ENCODE measurements at regions not wholly inside any gene's neighbourhood (a gene's known extent, or its start where the extent isn't known, plus 50 kb on each side); places are given as distances from the start of the nearest gene placed in this dataset.

GRCh38 chr5:88000877-88001276 is 267.8 kb downstream of the TMEM161B start:
- TF ChIP-seq SIN3A (IDR thresholded peaks at IDR 0.05; ENCODE audit: low read depth, low read length) = no peak
- TF ChIP-seq SMC3 (IDR thresholded peaks at IDR 0.05; ENCODE audit: borderline replicate concordance, low read length) = no peak
- TF ChIP-seq CTCF (IDR thresholded peaks at IDR 0.05 in 2 of 3, conservative IDR thresholded peaks at IDR 0.05 in 1 of 3; ENCODE audit: control insufficient read depth in 2 of 3, extremely low read depth in 1 of 3, insufficient read depth in 1 of 3, low read depth in 3 of 3, low read length in 3 of 3) = no peak
- no peak for TF ChIP-seq GABPA (IDR thresholded peaks at IDR 0.05; ENCODE audit: low read depth)
- no peak for TF ChIP-seq LARP7 (IDR thresholded peaks at IDR 0.05)
- no peak for TF ChIP-seq ELK1 (IDR thresholded peaks at IDR 0.05; ENCODE audit: low read depth, low read length)
- TF ChIP-seq SREBF1 (IDR thresholded peaks at IDR 0.05; ENCODE audit: low read length) = no peak
- no peak for TF ChIP-seq POLR2AphosphoS5 (IDR thresholded peaks at IDR 0.05; ENCODE audit: low read length)
- no peak for TF ChIP-seq HCFC1 (IDR thresholded peaks at IDR 0.05; ENCODE audit: low read length)
- no peak for TF ChIP-seq ATF7 (IDR thresholded peaks at IDR 0.05; ENCODE audit: low read depth)
- no peak for TF ChIP-seq POLR2A (IDR thresholded peaks at IDR 0.05; ENCODE audit: low read depth, low read length)
- no peak for TF ChIP-seq CEBPZ (IDR thresholded peaks at IDR 0.05; ENCODE audit: low read depth, low read length)
- TF ChIP-seq TBL1XR1 (IDR thresholded peaks at IDR 0.05; ENCODE audit: low read depth, low read length) = no peak

All from GM12878 (cell line).